Keratinocyte (primary cell): ENCODE measurements at regions not wholly inside any gene's neighbourhood (a gene's known extent, or its start where the extent isn't known, plus 50 kb on each side); places are given as distances from the start of the nearest gene placed in this dataset.

Source experiments
- DNase-seq: peaks from one replicate; pipeline ENCODE4 v3.0.0-alpha.2; 2011; ENCODE audit warnings: low read depth, missing footprints, low spot score
- FAIRE-seq: peaks from 2 replicates; lab custom pipeline; 2011; peaks lifted over from hg19 to GRCh38; lab: Jason Lieb, UNC
- H2AFZ ChIP-seq: 2 replicates; pipeline ENCODE4 v1.6.0; 2012; ENCODE audit warnings: low read length, control low read depth, inconsistent platforms; ENCODE audit not compliant: control insufficient read depth
- H3K27ac ChIP-seq: 2 replicates; pipeline ENCODE4 v1.5.1; 2011; ENCODE audit warnings: low read length; ENCODE audit not compliant: control insufficient read depth, insufficient read depth
- H3K27me3 ChIP-seq: 3 replicates; pipeline ENCODE4 v1.6.0; 2011; ENCODE audit warnings: low read length; ENCODE audit not compliant: control insufficient read depth, insufficient read depth; ENCODE audit errors: extremely low read depth
- H3K36me3 ChIP-seq, 2 experiments: 2 replicates in 1 of 2; 3 replicates in 1 of 2; pipeline ENCODE4 v1.5.1; 2011; ENCODE audit warnings: low read length in 2 of 2, mild to moderate bottlenecking in 1 of 2; ENCODE audit not compliant: control insufficient read depth in 2 of 2, insufficient read depth in 2 of 2; ENCODE audit errors: extremely low read depth in 1 of 2
- H3K4me1 ChIP-seq: 3 replicates; pipeline ENCODE4 v1.5.1; 2011; ENCODE audit warnings: low read length; ENCODE audit not compliant: control insufficient read depth, insufficient read depth; ENCODE audit errors: extremely low read depth
- H3K4me2 ChIP-seq: 3 replicates; pipeline ENCODE4 v1.6.0; 2011; ENCODE audit warnings: low read depth, low read length; ENCODE audit not compliant: control insufficient read depth, insufficient read depth; ENCODE audit errors: extremely low read depth
- H3K4me3 ChIP-seq, 3 experiments: fragments of 200-600 bp in 1 of 3; sonication (generic) in 1 of 3; 2 replicates in 2 of 3; 3 replicates in 1 of 3; pipeline ENCODE4 v1.5.1; 2011 to 2016; ENCODE audit warnings: low read length in 3 of 3, mild to moderate bottlenecking in 3 of 3, control low read depth in 2 of 3, inconsistent platforms in 1 of 3, low read depth in 1 of 3, mixed read lengths in 1 of 3, mixed run types in 1 of 3, moderate library complexity in 1 of 3; ENCODE audit not compliant: control insufficient read depth in 2 of 3, insufficient read depth in 2 of 3; ENCODE audit errors: extremely low read depth in 1 of 3
- H3K79me2 ChIP-seq: 2 replicates; pipeline ENCODE4 v1.6.0; 2012; ENCODE audit warnings: low read length; ENCODE audit not compliant: control insufficient read depth, insufficient read depth
- H3K9ac ChIP-seq: 3 replicates; pipeline ENCODE4 v1.6.0; 2011; ENCODE audit warnings: low read length; ENCODE audit not compliant: control insufficient read depth, insufficient read depth; ENCODE audit errors: extremely low read depth
- H3K9me1 ChIP-seq: 3 replicates; pipeline ENCODE4 v1.6.0; 2011; ENCODE audit warnings: low read length; ENCODE audit not compliant: control insufficient read depth, insufficient read depth; ENCODE audit errors: extremely low read depth
- H3K9me3 ChIP-seq: 2 replicates; pipeline ENCODE4 v1.5.1; 2012; ENCODE audit warnings: low read depth, low read length; ENCODE audit not compliant: control insufficient read depth
- H4K20me1 ChIP-seq: 3 replicates; pipeline ENCODE4 v1.6.0; 2011; ENCODE audit warnings: low read length; ENCODE audit not compliant: control insufficient read depth, insufficient read depth; ENCODE audit errors: extremely low read depth
- EZH2 ChIP-seq: IDR thresholded peaks from one replicate; pipeline ENCODE4 v1.6.1; 2012; ENCODE audit warnings: inconsistent platforms, mild to moderate bottlenecking, low read length, moderate library complexity
- dilution Hi-C: fragments of 300-500 bp; cut with MboI; formaldehyde crosslinking; loops from one replicate; pipeline ENCODE4 v1.7.0; 2020; ENCODE audit warnings: low sequenced_read_pairs; ENCODE audit not compliant: extremely low pct_ligation_motif_present
- TF ChIP-seq, protein P1 (sequence below), 3 experiments: IDR thresholded peaks in 1 of 3; conservative IDR thresholded peaks in 1 of 3; optimal IDR thresholded peaks in 1 of 3; 2 replicates in 2 of 3; 3 replicates in 1 of 3; pipeline versions ENCODE3 to v1.5.1; 2011; ENCODE audit warnings: low read length in 3 of 3, mild to moderate bottlenecking in 3 of 3, moderate library complexity in 2 of 3, control low read depth in 1 of 3, inconsistent platforms in 1 of 3; ENCODE audit not compliant: insufficient read depth in 2 of 3; ENCODE audit errors: extremely low read depth in 1 of 3

DNA sequence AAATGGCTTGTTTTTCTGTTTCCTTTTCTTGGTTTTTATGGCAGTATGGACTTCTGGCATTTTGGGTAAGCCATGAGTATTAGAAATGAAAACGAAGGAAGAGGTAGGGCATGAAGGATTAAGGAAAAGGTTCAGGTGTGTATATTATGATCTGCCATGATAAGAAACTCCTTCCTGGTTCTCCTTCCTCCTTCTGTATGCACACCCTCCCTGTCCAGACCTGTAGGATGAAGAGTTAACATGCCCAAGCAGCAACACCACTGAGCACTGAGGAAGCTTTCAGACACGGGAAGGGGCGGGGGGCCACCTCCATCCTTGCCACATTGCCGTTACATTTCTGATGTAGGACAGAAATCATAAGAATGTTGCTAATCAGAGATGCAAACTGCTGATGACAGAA, 361.0 kb upstream of the ZMIZ1 start:
- dilution Hi-C loops = no loop called here
- Histone ChIP-seq H4K20me1 (no peaks in the 10 kb centered on the region), H3K27me3 (peaks cover 3% of the 10 kb centered on the region), H3K36me3 (no peaks in the 10 kb centered on the region), H3K9me1 (no peaks in the 10 kb centered on the region), H3K4me1 (no peaks in the 10 kb centered on the region), H3K4me3 (no peak overlapping the region), H3K9ac (no peak overlapping the region), H2AFZ (peak overlapping the region; percentile 51), H3K79me2 (no peaks in the 10 kb centered on the region), H3K9me3 (no peaks in the 10 kb centered on the region), H3K27ac (no peak overlapping the region), H3K4me2 (no peak overlapping the region)
- TF ChIP-seq, protein P1, sequence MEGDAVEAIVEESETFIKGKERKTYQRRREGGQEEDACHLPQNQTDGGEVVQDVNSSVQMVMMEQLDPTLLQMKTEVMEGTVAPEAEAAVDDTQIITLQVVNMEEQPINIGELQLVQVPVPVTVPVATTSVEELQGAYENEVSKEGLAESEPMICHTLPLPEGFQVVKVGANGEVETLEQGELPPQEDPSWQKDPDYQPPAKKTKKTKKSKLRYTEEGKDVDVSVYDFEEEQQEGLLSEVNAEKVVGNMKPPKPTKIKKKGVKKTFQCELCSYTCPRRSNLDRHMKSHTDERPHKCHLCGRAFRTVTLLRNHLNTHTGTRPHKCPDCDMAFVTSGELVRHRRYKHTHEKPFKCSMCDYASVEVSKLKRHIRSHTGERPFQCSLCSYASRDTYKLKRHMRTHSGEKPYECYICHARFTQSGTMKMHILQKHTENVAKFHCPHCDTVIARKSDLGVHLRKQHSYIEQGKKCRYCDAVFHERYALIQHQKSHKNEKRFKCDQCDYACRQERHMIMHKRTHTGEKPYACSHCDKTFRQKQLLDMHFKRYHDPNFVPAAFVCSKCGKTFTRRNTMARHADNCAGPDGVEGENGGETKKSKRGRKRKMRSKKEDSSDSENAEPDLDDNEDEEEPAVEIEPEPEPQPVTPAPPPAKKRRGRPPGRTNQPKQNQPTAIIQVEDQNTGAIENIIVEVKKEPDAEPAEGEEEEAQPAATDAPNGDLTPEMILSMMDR (optimal IDR thresholded peaks at IDR 0.05 in 1 of 3, IDR thresholded peaks at IDR 0.05 in 1 of 3, conservative IDR thresholded peaks at IDR 0.05 in 1 of 3; ENCODE audit: extremely low read depth in 1 of 3, insufficient read depth in 2 of 3, low read length in 3 of 3) = no peak
- TF ChIP-seq EZH2 = no peak
- no peak for DNase-seq
- FAIRE-seq = no peak

- TF ChIP-seq, protein P1 (optimal IDR thresholded peaks at IDR 0.05 in 1 of 3, IDR thresholded peaks at IDR 0.05 in 1 of 3, conservative IDR thresholded peaks at IDR 0.05 in 1 of 3; ENCODE audit: extremely low read depth in 1 of 3, insufficient read depth in 2 of 3, low read length in 3 of 3) = no peak
- TF ChIP-seq EZH2 = no peak
- Histone ChIP-seq H3K27ac (no peak overlapping the region), H3K4me2 (no peak overlapping the region), H3K9me1 (no peaks in the 10 kb centered on the region), H3K4me1 (no peaks in the 10 kb centered on the region), H4K20me1 (no peaks in the 10 kb centered on the region), H3K79me2 (no peaks in the 10 kb centered on the region), H2AFZ (no peak overlapping the region), H3K9me3 (no peaks in the 10 kb centered on the region), H3K9ac (no peak overlapping the region), H3K27me3 (peaks cover 5% of the 10 kb centered on the region), H3K4me3 (no peak overlapping the region), H3K36me3 (no peaks in the 10 kb centered on the region)
- FAIRE-seq (no peak), DNase-seq (no peak)
- dilution Hi-C loops = no loop called here
Measured at GRCh38 chr10:78712147-78712546, 356.6 kb upstream of the ZMIZ1 start.
